DOHH2 (cell line): ENCODE measurements at regions not wholly inside any gene's neighbourhood (a gene's known extent, or its start where the extent isn't known, plus 50 kb on each side); places are given as distances from the start of the nearest gene placed in this dataset.

Experiments
- CTCF ChIP-seq: fragments of 200-600 bp; sonication (generic); IDR thresholded peaks from one replicate; pipeline ENCODE4 v1.5.1; 2014; ENCODE audit warnings: antibody characterized with exemption, mild to moderate bottlenecking, low read depth, low read length; ENCODE audit not compliant: poor library complexity, severe bottlenecking
- EZH2phosphoT487 ChIP-seq: fragments of 200-600 bp; sonication (generic); IDR thresholded peaks from 2 replicates; pipeline ENCODE4 v1.6.1; 2017; ENCODE audit warnings: borderline replicate concordance, mild to moderate bottlenecking, antibody characterized with exemption, low read length, moderate library complexity, mixed read lengths

- TF ChIP-seq CTCF (no peak), EZH2phosphoT487 (no peak)
Measured at GRCh38 chr21:24220446-24220845, 1386.8 kb downstream of the MRPL39 start.
